ENCODE measurements at regions not wholly inside any gene's neighbourhood (a gene's known extent, or its start where the extent isn't known, plus 50 kb on each side); places are given as distances from the start of the nearest gene placed in this dataset.

GRCh38 chr9:15096972-15097371 is 186.7 kb upstream of the FREM1 start:
- Histone ChIP-seq H4K20me1 (replicated peaks; ENCODE audit: insufficient read depth) (no peaks in the 10 kb centered on the region), H3K4me1 (ENCODE audit: insufficient read depth) (no peaks in the 10 kb centered on the region), H3K27ac (ENCODE audit: low read depth) (no peak overlapping the region), H3K79me2 (replicated peaks; ENCODE audit: insufficient read depth) (no peaks in the 10 kb centered on the region), H2AFZ (no peak overlapping the region), H3K4me3 (no peak overlapping the region), H3K36me3 (ENCODE audit: insufficient read depth) (no peaks in the 10 kb centered on the region), H3K4me2 (no peak overlapping the region), H3F3A (replicated peaks; ENCODE audit: low read depth) (no peaks in the 10 kb centered on the region), H3K27me3 (ENCODE audit: insufficient read depth) (no peaks in the 10 kb centered on the region), H3K9me2 (ENCODE audit: insufficient read depth) (no peaks in the 10 kb centered on the region)
- Mint-ChIP-seq H3K36me3 (ENCODE audit: low read depth) (no peaks in the 10 kb centered on the region), H3K4me3 (no peak overlapping the region), H3K4me1 (no peaks in the 10 kb centered on the region), H3K9me3 (peaks cover 5% of the 10 kb centered on the region), H3K27me3 (ENCODE audit: insufficient read depth, low read depth, poor library complexity) (no peaks in the 10 kb centered on the region), H3K27ac (no peak overlapping the region)
- DNase-seq (ENCODE audit: low spot score): no peak
- TF ChIP-seq CTCF (conservative IDR thresholded peaks at IDR 0.05; ENCODE audit: low read depth in 2 of 2): peak in 1 of 2 experiments; percentile 32; a peak in 2 of 4 replicates
- TF ChIP-seq CREB1 (CRISPR knock-in tag; IDR thresholded peaks at IDR 0.05; ENCODE audit: low read depth): no peak
- no peak for ATAC-seq

- no peak overlapping the region for H3K4me3 ChIP-seq
- DNase-seq (ENCODE audit: low spot score): no peak
- peaks cover 9% of the 10 kb centered on the region; the same call in 1 of the 2 replicates for H3K9me2 ChIP-seq (ENCODE audit: insufficient read depth)
- no peaks in the 10 kb centered on the region for H3K27me3 Mint-ChIP-seq (ENCODE audit: insufficient read depth, low read depth, poor library complexity)
- no peaks in the 10 kb centered on the region; the same call in 2 of the 3 replicates for H3K4me1 Mint-ChIP-seq
- no peak overlapping the region for H3K27ac Mint-ChIP-seq
- no peak overlapping the region for H3K27ac ChIP-seq (ENCODE audit: low read depth)
- no peaks in the 10 kb centered on the region for H3K27me3 ChIP-seq (ENCODE audit: insufficient read depth)
- no peaks in the 10 kb centered on the region for H3K9me3 Mint-ChIP-seq
- H3F3A ChIP-seq (replicated peaks; ENCODE audit: low read depth): no peaks in the 10 kb centered on the region
- TF ChIP-seq POLR2AphosphoS5 (IDR thresholded peaks at IDR 0.05; ENCODE audit: low read depth) (no peak), EZH2phosphoT487 (IDR thresholded peaks at IDR 0.05; ENCODE audit: unreplicated experiment) (no peak), NANOG (IDR thresholded peaks at IDR 0.05; ENCODE audit: borderline replicate concordance) (no peak), STAT1 (IDR thresholded peaks at IDR 0.05; ENCODE audit: unreplicated experiment) (no peak), ZNF331 (CRISPR knock-in tag; IDR thresholded peaks at IDR 0.05; ENCODE audit: low read depth) (no peak), ETS1 (IDR thresholded peaks at IDR 0.05) (no peak), JUNB (IDR thresholded peaks at IDR 0.05; ENCODE audit: unreplicated experiment) (no peak), CREB1 (CRISPR knock-in tag; IDR thresholded peaks at IDR 0.05; ENCODE audit: low read depth) (no peak), ZNF114 (CRISPR knock-in tag; IDR thresholded peaks at IDR 0.05) (no peak)
- H4K20me1 ChIP-seq (replicated peaks; ENCODE audit: insufficient read depth): no peaks in the 10 kb centered on the region
- peak overlapping the region; percentile 92; the same call in 1 of the 2 replicates for H2AFZ ChIP-seq
- no peaks in the 10 kb centered on the region for H3K36me3 ChIP-seq (ENCODE audit: insufficient read depth)
- H3K4me3 Mint-ChIP-seq: no peak overlapping the region
- no peaks in the 10 kb centered on the region for H3K79me2 ChIP-seq (replicated peaks; ENCODE audit: insufficient read depth)
- ATAC-seq: no peak
- no peaks in the 10 kb centered on the region for H3K4me1 ChIP-seq (ENCODE audit: insufficient read depth)
- H3K36me3 Mint-ChIP-seq (ENCODE audit: low read depth): no peaks in the 10 kb centered on the region
- no peak overlapping the region for H3K4me2 ChIP-seq
Observed at GRCh38 chr9:15086778-15087324, 176.6 kb upstream of the FREM1 start.

Measured in GM23338 (cell line).